HUES48 (cell line): ENCODE measurements at regions not wholly inside any gene's neighbourhood (a gene's known extent, or its start where the extent isn't known, plus 50 kb on each side); places are given as distances from the start of the nearest gene placed in this dataset.

Experiments
- H3K27ac ChIP-seq: one replicate; pipeline ENCODE4 v1.7.0; 2013; ENCODE audit warnings: low read depth, low read length, inconsistent platforms
- H3K27me3 ChIP-seq: 2 replicates; pipeline ENCODE4 v1.6.1; 2013; ENCODE audit warnings: mild to moderate bottlenecking, low read length; ENCODE audit not compliant: control insufficient read depth, insufficient read depth
- H3K36me3 ChIP-seq: 2 replicates; pipeline ENCODE4 v1.6.1; 2013; ENCODE audit warnings: low read length; ENCODE audit not compliant: control insufficient read depth, insufficient read depth
- H3K4me1 ChIP-seq: 2 replicates; pipeline ENCODE4 v1.6.1; 2013; ENCODE audit warnings: mild to moderate bottlenecking, low read length; ENCODE audit not compliant: control insufficient read depth, insufficient read depth
- H3K4me3 ChIP-seq: 2 replicates; pipeline ENCODE4 v1.5.1; 2013; ENCODE audit warnings: mild to moderate bottlenecking, low read depth, low read length
- H3K9ac ChIP-seq: 2 replicates; pipeline ENCODE4 v1.6.1; 2013; ENCODE audit warnings: mild to moderate bottlenecking, low read depth, low read length, moderate library complexity
- H3K9me3 ChIP-seq: 2 replicates; pipeline ENCODE4 v1.6.1; 2013; ENCODE audit warnings: low read length; ENCODE audit not compliant: control insufficient read depth, insufficient read depth

- Histone ChIP-seq H3K9ac (no peak overlapping the region), H3K4me3 (no peak overlapping the region), H3K27me3 (no peaks in the 10 kb centered on the region), H3K4me1 (no peaks in the 10 kb centered on the region), H3K36me3 (no peaks in the 10 kb centered on the region), H3K27ac (no peak overlapping the region), H3K9me3 (no peaks in the 10 kb centered on the region)
Measured at GRCh38 chr13:83499286-83499685, 383.0 kb downstream of the SLITRK1 start.

GRCh38 chr13:83498481-83499190 lies 383.6 kb downstream of the SLITRK1 start:
- no peaks in the 10 kb centered on the region for H3K27me3 ChIP-seq
- H3K9me3 ChIP-seq = no peaks in the 10 kb centered on the region
- H3K36me3 ChIP-seq = no peaks in the 10 kb centered on the region
- H3K27ac ChIP-seq = no peak overlapping the region
- H3K4me3 ChIP-seq = no peak overlapping the region
- no peak overlapping the region for H3K9ac ChIP-seq
- no peaks in the 10 kb centered on the region for H3K4me1 ChIP-seq

GRCh38 chr13:83498045-83498444 lies 384.2 kb downstream of the SLITRK1 start:
- H3K9me3 ChIP-seq = no peaks in the 10 kb centered on the region
- no peak overlapping the region for H3K27ac ChIP-seq
- no peaks in the 10 kb centered on the region for H3K4me1 ChIP-seq
- H3K4me3 ChIP-seq = no peak overlapping the region
- no peaks in the 10 kb centered on the region for H3K36me3 ChIP-seq
- no peak overlapping the region for H3K9ac ChIP-seq
- no peaks in the 10 kb centered on the region for H3K27me3 ChIP-seq

- Histone ChIP-seq H3K27me3 (no peaks in the 10 kb centered on the region), H3K9ac (no peak overlapping the region), H3K9me3 (no peaks in the 10 kb centered on the region), H3K4me3 (no peak overlapping the region), H3K4me1 (no peaks in the 10 kb centered on the region), H3K36me3 (no peaks in the 10 kb centered on the region), H3K27ac (no peak overlapping the region)
Measured at GRCh38 chr13:83496501-83496900, 385.8 kb downstream of the SLITRK1 start.

- Histone ChIP-seq H3K36me3 (no peaks in the 10 kb centered on the region), H3K9ac (no peak overlapping the region), H3K4me1 (no peaks in the 10 kb centered on the region), H3K9me3 (no peaks in the 10 kb centered on the region), H3K27ac (no peak overlapping the region), H3K4me3 (no peak overlapping the region), H3K27me3 (no peaks in the 10 kb centered on the region)
Measured at GRCh38 chr13:83485101-83485500, 397.2 kb downstream of the SLITRK1 start.

GRCh38 chr13:83471011-83471410 lies 411.3 kb downstream of the SLITRK1 start:
- Histone ChIP-seq H3K9me3 (no peaks in the 10 kb centered on the region), H3K36me3 (no peaks in the 10 kb centered on the region), H3K27me3 (no peaks in the 10 kb centered on the region), H3K9ac (no peak overlapping the region), H3K4me3 (no peak overlapping the region), H3K4me1 (no peaks in the 10 kb centered on the region), H3K27ac (no peak overlapping the region)

GRCh38 chr13:83470133-83470797 lies 412.0 kb downstream of the SLITRK1 start:
- no peak overlapping the region for H3K9ac ChIP-seq
- H3K4me1 ChIP-seq = no peaks in the 10 kb centered on the region
- H3K36me3 ChIP-seq = no peaks in the 10 kb centered on the region
- H3K27me3 ChIP-seq = no peaks in the 10 kb centered on the region
- H3K4me3 ChIP-seq = no peak overlapping the region
- no peak overlapping the region for H3K27ac ChIP-seq
- H3K9me3 ChIP-seq = no peaks in the 10 kb centered on the region

GRCh38 chr13:83453723-83454122 lies 428.6 kb downstream of the SLITRK1 start:
- Histone ChIP-seq H3K27me3 (no peaks in the 10 kb centered on the region), H3K4me3 (no peak overlapping the region), H3K9ac (no peak overlapping the region), H3K36me3 (no peaks in the 10 kb centered on the region), H3K27ac (no peak overlapping the region), H3K4me1 (peaks cover 11% of the 10 kb centered on the region; the same call in 1 of the 2 replicates), H3K9me3 (no peaks in the 10 kb centered on the region; the same call in none of the 2 replicates)

- H3K27ac ChIP-seq = no peak overlapping the region
Measured at GRCh38 chr13:83453300-83453699, 429.0 kb downstream of the SLITRK1 start.

GRCh38 chr13:83452292-83452950 lies 429.9 kb downstream of the SLITRK1 start:
- Histone ChIP-seq H3K27ac (no peak overlapping the region), H3K9ac (no peak overlapping the region), H3K4me3 (no peak overlapping the region), H3K4me1 (peaks cover 11% of the 10 kb centered on the region; the same call in 1 of the 2 replicates), H3K9me3 (no peaks in the 10 kb centered on the region; the same call in none of the 2 replicates), H3K36me3 (no peaks in the 10 kb centered on the region), H3K27me3 (no peaks in the 10 kb centered on the region)

More at GRCh38 chr13:83453300-83453699, 429.0 kb downstream of the SLITRK1 start:
- peaks cover 11% of the 10 kb centered on the region; the same call in 1 of the 2 replicates for H3K4me1 ChIP-seq
- H3K4me3 ChIP-seq = no peak overlapping the region
- no peaks in the 10 kb centered on the region; the same call in none of the 2 replicates for H3K9me3 ChIP-seq
- H3K27me3 ChIP-seq = no peaks in the 10 kb centered on the region
- H3K9ac ChIP-seq = no peak overlapping the region
- no peaks in the 10 kb centered on the region for H3K36me3 ChIP-seq

GRCh38 chr13:83450591-83450990 lies 431.7 kb downstream of the SLITRK1 start:
- Histone ChIP-seq H3K4me3 (no peak overlapping the region), H3K9me3 (no peaks in the 10 kb centered on the region; the same call in 1 of the 2 replicates), H3K36me3 (no peaks in the 10 kb centered on the region), H3K27ac (no peak overlapping the region), H3K27me3 (no peaks in the 10 kb centered on the region), H3K4me1 (peaks cover 11% of the 10 kb centered on the region; the same call in 1 of the 2 replicates), H3K9ac (no peak overlapping the region)
